ENCODE measurements at regions not wholly inside any gene's neighbourhood (a gene's known extent, or its start where the extent isn't known, plus 50 kb on each side); places are given as distances from the start of the nearest gene placed in this dataset.
A peak's percentile ranks its signal among the peaks of the same experiment; 100 is the strongest.

DNA sequence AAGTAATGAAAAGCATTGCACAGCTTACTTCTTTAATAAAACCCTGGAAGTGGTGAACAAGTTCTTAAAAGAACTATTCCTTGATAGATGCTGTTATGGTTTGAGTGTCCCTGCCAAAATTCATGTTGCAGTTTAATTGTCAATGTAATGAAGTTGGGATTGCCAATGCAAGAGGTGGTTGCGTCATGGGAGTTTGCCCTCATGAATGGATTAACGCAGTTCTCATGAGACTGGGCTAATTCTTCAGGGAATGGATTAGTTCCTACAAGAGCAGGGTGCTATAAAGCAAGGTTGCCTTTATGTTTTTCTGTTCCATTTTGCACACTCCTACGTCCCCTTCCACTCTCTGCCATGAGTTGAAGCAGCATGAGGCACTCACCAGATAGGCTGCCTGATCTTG lies 446.7 kb upstream of the B3GALT2 start:
- no peak overlapping the region for H3K4me3 Mint-ChIP-seq
- H3K27me3 Mint-ChIP-seq (ENCODE audit: insufficient read depth): no peaks in the 10 kb centered on the region
- H3K27ac Mint-ChIP-seq: no peak overlapping the region

DNA sequence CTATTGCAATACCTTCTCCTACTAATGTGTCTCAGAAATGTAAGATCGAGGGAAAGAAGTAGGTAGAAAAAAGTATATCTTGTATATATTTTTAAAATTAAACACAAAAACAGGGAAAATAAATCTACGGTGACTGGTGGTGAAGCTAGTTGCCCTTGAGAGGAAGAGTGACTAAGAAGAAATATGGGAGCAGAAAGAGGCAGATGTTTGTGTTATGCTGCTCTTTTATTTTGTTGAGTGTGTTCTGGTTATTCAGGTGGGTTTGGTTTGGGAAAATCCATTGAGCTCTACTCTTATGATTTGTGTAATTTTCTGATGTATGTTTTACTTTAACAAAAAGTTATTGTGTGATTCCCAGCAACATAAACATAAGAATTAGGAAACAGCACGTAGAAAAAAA lies 444.9 kb upstream of the B3GALT2 start:
- Mint-ChIP-seq H3K4me3 (no peak overlapping the region), H3K4me1 (ENCODE audit: low read depth) (peaks cover 8% of the 10 kb centered on the region; the same call in 1 of the 2 replicates), H3K9me3 (no peaks in the 10 kb centered on the region), H3K27ac (no peak overlapping the region), H3K36me3 (ENCODE audit: low read depth) (no peaks in the 10 kb centered on the region), H3K27me3 (ENCODE audit: insufficient read depth) (no peaks in the 10 kb centered on the region)
- no peak for DNase-seq
- TF ChIP-seq, protein P1, sequence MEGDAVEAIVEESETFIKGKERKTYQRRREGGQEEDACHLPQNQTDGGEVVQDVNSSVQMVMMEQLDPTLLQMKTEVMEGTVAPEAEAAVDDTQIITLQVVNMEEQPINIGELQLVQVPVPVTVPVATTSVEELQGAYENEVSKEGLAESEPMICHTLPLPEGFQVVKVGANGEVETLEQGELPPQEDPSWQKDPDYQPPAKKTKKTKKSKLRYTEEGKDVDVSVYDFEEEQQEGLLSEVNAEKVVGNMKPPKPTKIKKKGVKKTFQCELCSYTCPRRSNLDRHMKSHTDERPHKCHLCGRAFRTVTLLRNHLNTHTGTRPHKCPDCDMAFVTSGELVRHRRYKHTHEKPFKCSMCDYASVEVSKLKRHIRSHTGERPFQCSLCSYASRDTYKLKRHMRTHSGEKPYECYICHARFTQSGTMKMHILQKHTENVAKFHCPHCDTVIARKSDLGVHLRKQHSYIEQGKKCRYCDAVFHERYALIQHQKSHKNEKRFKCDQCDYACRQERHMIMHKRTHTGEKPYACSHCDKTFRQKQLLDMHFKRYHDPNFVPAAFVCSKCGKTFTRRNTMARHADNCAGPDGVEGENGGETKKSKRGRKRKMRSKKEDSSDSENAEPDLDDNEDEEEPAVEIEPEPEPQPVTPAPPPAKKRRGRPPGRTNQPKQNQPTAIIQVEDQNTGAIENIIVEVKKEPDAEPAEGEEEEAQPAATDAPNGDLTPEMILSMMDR (IDR thresholded peaks at IDR 0.05): no peak

More for the DNA sequence above, 446.7 kb upstream of the B3GALT2 start:
- Mint-ChIP-seq H3K4me1 (ENCODE audit: low read depth) (peaks cover 8% of the 10 kb centered on the region; the same call in 1 of the 2 replicates), H3K36me3 (ENCODE audit: low read depth) (no peaks in the 10 kb centered on the region), H3K9me3 (no peaks in the 10 kb centered on the region)
- TF ChIP-seq, protein P1 (IDR thresholded peaks at IDR 0.05): no peak
- DNase-seq: no peak

DNA sequence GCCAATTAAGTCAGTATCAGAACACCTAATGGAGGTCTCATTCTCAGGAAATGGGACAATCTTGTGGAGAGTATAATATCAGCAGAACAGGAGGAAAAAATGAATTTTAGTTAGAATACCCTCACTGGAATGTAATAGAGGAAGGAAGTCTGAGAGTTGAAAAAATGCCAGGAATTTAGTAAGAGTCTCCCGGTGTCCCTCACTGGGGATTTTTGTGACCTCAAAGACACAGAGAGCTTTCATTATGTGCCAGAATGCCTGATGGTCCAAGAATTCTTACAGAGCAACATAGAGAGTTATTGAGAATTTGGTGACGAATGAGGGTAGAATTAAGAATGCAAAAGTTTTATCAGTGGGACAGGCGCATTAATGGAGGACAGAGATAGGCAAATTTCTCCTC lies 443.5 kb upstream of the B3GALT2 start:
- DNase-seq: no peak
- TF ChIP-seq, protein P1 (IDR thresholded peaks at IDR 0.05): no peak
- H3K4me3 Mint-ChIP-seq: no peak overlapping the region
- H3K36me3 Mint-ChIP-seq (ENCODE audit: low read depth): no peaks in the 10 kb centered on the region
- H3K4me1 Mint-ChIP-seq (ENCODE audit: low read depth): peaks cover 14% of the 10 kb centered on the region; the same call in 1 of the 2 replicates
- H3K27ac Mint-ChIP-seq: no peak overlapping the region
- no peaks in the 10 kb centered on the region for H3K27me3 Mint-ChIP-seq (ENCODE audit: insufficient read depth)
- H3K9me3 Mint-ChIP-seq: no peaks in the 10 kb centered on the region

DNA sequence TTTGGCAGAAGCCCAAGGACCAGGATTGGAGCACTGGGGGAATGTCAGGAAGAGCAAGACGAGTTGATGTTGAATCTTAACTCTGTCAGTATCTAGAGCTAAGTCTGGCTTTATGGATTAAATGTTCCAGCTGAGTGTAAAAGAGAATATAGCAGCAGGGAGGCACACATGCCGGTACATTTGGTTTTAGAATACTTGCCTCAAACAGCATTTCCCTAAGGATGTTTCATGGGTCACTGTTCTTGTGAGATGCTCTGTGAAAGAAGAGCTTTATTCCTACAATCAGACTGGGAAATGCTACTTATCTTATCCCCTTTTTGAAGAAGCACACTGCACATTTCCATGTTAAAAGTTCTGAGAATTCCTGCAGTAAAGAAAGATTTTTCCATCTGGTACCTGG lies 440.3 kb upstream of the B3GALT2 start:
- DNase-seq: no peak
- no peaks in the 10 kb centered on the region for H3K27me3 Mint-ChIP-seq (ENCODE audit: insufficient read depth)
- no peak overlapping the region for H3K4me3 Mint-ChIP-seq
- no peaks in the 10 kb centered on the region for H3K9me3 Mint-ChIP-seq
- no peaks in the 10 kb centered on the region for H3K36me3 Mint-ChIP-seq (ENCODE audit: low read depth)
- H3K27ac Mint-ChIP-seq: no peak overlapping the region
- TF ChIP-seq, protein P1 (IDR thresholded peaks at IDR 0.05): no peak
- peaks cover 20% of the 10 kb centered on the region; the same call in 1 of the 2 replicates for H3K4me1 Mint-ChIP-seq (ENCODE audit: low read depth)

DNA sequence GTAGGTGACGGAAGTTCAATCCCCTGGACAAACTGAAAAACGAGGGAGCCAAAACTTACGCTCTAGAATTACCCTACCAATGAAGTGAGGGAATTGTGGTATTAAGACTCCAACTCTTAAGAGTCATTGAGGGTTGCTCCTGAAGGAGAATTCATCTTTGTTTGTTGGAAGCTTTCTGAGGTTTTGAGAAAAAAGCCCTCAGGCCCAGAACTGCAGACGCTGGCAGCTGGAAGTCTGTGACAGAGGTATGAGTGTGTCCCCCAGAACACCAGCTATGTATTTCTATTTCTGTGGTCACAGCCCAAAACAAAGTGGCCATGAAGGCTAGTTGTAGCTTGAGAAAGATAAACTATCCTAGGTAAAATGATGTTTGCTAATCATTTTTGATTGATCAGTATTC lies 438.8 kb upstream of the B3GALT2 start:
- H3K9me3 Mint-ChIP-seq: no peaks in the 10 kb centered on the region
- no peaks in the 10 kb centered on the region for H3K36me3 Mint-ChIP-seq (ENCODE audit: low read depth)
- peak; percentile 50 for DNase-seq
- peaks cover 20% of the 10 kb centered on the region; the same call in 1 of the 2 replicates for H3K4me1 Mint-ChIP-seq (ENCODE audit: low read depth)
- no peak overlapping the region for H3K27ac Mint-ChIP-seq
- no peak overlapping the region for H3K4me3 Mint-ChIP-seq
- TF ChIP-seq, protein P1 (IDR thresholded peaks at IDR 0.05): no peak
- no peaks in the 10 kb centered on the region for H3K27me3 Mint-ChIP-seq (ENCODE audit: insufficient read depth)

DNA sequence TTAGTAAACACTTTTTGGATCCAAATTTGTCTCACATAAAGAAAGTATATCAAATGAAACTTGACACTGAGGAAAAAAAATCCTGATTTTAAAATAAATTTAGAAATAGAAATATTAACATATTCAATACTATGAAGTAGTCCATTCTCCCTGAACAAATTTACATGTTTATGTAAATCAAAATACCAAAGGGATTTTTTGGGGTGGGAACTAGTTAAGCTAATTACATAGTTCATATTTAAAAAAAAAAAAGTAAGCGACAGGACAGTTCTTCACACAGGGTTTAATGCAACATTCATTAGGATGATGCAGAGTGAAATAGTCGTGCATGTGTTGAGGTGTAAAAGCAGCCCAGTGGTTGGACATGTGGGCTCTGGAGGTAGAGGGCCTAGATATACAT lies 433.5 kb upstream of the B3GALT2 start:
- Mint-ChIP-seq H3K4me1 (ENCODE audit: low read depth) (peaks cover 19% of the 10 kb centered on the region), H3K36me3 (ENCODE audit: low read depth) (no peaks in the 10 kb centered on the region), H3K9me3 (no peaks in the 10 kb centered on the region), H3K4me3 (no peak overlapping the region), H3K27ac (no peak overlapping the region), H3K27me3 (ENCODE audit: insufficient read depth) (no peaks in the 10 kb centered on the region)
- no peak for DNase-seq
- TF ChIP-seq, protein P1 (IDR thresholded peaks at IDR 0.05): no peak
